ENCODE measurements at regions not wholly inside any gene's neighbourhood (a gene's known extent, or its start where the extent isn't known, plus 50 kb on each side); places are given as distances from the start of the nearest gene placed in this dataset.

DNA sequence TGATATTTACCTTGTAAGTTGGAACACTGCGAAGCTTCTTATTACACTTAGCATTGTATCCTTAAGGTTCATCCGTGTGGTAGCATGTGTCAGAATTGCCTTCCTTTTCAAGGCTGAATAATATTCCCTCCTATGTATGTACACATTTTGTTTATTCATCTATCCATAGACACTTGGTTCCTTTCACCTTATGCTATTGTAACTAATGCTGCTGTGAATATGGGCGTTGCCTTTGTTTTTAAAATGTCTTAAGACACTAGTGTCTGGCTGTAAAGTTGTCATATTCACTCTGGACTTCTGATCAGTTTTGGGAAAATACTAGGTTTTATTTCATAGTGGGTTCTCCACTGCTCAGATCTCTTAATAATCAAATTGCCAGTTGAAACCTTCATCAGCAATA, 383.3 kb upstream of the PRR16 start:
- H3K79me2 ChIP-seq (ENCODE audit: low read length): no peaks in the 10 kb centered on the region
- no peak for DNase-seq
- no peak overlapping the region for H3K4me3 ChIP-seq (ENCODE audit: low read length)
- no peaks in the 10 kb centered on the region for H3K9me2 ChIP-seq (replicated peaks; ENCODE audit: insufficient read depth, low read length)
- H3K9ac ChIP-seq (ENCODE audit: low read length): no peak overlapping the region
- H3K36me3 ChIP-seq (ENCODE audit: insufficient read depth, low read length): no peaks in the 10 kb centered on the region
- no peak overlapping the region for H2AFZ ChIP-seq (ENCODE audit: low read length)
- H4K20me1 ChIP-seq (ENCODE audit: insufficient read depth, low read depth, low read length): no peaks in the 10 kb centered on the region
- H3K4me2 ChIP-seq (ENCODE audit: low read depth, low read length, poor library complexity, severe bottlenecking): no peak overlapping the region
- no peaks in the 10 kb centered on the region for H3K4me1 ChIP-seq (ENCODE audit: low read length)
- no peaks in the 10 kb centered on the region for H3K27me3 ChIP-seq (ENCODE audit: low read length)
- no peak overlapping the region for H3K27ac ChIP-seq (ENCODE audit: low read length)
- no peaks in the 10 kb centered on the region for H3K9me3 ChIP-seq (ENCODE audit: low read length)

DNA sequence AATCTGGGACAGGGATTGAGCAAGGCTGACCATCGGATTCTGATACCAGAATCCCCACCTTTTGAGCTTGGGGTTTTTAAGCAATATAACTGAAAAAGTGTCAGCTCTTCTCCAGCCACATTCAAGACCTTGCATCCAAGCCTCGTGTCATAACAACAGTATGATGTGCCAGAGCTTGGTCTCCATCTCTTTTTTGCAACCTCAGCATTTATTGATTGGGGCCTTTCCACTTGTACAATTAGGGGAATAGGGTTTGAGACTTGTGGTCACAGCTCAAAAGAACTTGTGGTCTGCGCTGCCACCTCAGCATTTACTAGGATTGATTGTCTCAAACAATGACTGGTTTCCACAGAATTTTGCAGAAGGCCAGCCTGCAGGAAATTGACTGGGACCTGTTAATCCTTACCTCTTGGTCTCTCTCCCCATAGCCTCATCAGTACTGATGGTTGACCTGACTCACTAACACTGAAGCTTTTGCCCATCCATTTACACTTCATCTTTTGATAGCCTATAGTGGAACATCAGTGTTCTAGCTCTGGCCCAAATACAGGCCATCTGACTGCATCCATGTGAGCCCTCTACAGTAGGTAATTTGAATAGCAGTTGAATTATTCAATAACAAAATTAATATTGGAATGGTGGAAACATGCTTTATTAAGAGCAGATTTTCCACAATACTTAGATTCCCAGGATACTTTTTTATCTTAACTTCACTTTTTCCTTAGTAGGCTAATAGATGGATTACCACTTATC, 381.6 kb upstream of the PRR16 start:
- no peaks in the 10 kb centered on the region for H3K9me3 ChIP-seq (ENCODE audit: low read length)
- no peaks in the 10 kb centered on the region for H4K20me1 ChIP-seq (ENCODE audit: insufficient read depth, low read depth, low read length)
- DNase-seq: no peak
- H3K79me2 ChIP-seq (ENCODE audit: low read length): no peaks in the 10 kb centered on the region
- H3K27me3 ChIP-seq (ENCODE audit: low read length): no peaks in the 10 kb centered on the region
- H3K9me2 ChIP-seq (replicated peaks; ENCODE audit: insufficient read depth, low read length): no peaks in the 10 kb centered on the region
- no peak overlapping the region for H2AFZ ChIP-seq (ENCODE audit: low read length)
- H3K4me2 ChIP-seq (ENCODE audit: low read depth, low read length, poor library complexity, severe bottlenecking): no peak overlapping the region
- H3K27ac ChIP-seq (ENCODE audit: low read length): no peak overlapping the region
- no peak overlapping the region for H3K4me3 ChIP-seq (ENCODE audit: low read length)
- H3K4me1 ChIP-seq (ENCODE audit: low read length): no peaks in the 10 kb centered on the region
- no peak overlapping the region for H3K9ac ChIP-seq (ENCODE audit: low read length)
- H3K36me3 ChIP-seq (ENCODE audit: insufficient read depth, low read length): no peaks in the 10 kb centered on the region

DNA sequence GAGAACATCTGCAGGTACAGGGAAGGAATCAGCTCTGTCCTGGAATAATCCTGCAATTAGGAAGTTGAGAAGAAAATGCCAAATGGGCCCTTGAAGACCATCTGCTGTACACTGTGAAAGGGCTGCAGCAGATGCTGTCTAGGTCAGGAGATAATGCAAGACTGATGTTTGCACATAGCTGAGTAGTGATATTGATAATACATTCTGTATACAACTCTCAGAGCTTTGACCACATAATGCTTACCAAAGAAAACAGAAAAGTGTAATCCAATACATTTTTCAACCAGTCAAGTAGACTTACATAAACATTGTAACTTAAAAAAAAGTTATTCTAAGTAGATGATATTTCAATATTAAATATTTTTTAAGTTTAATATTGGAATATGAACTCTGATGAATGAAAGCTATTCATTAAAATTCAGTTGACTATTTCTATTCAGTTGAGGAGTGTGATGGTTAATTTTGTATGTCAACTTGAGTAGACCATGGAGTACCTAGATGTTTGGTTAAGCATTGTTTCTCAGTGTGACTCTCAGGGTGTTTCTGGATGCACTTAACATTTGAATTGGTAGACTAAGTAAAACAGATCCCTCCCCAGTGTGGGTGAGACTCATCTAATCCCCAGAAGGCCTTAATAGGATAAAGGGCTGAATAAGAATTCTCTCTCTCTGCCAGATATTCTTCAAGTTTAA, 380.1 kb upstream of the PRR16 start:
- Histone ChIP-seq H3K4me2 (ENCODE audit: low read depth, low read length, poor library complexity, severe bottlenecking) (no peak overlapping the region), H3K9me3 (ENCODE audit: low read length) (no peaks in the 10 kb centered on the region), H3K9me2 (replicated peaks; ENCODE audit: insufficient read depth, low read length) (no peaks in the 10 kb centered on the region), H3K4me3 (ENCODE audit: low read length) (no peak overlapping the region), H3K27ac (ENCODE audit: low read length) (no peak overlapping the region), H2AFZ (ENCODE audit: low read length) (no peak overlapping the region), H3K9ac (ENCODE audit: low read length) (no peak overlapping the region), H3K27me3 (ENCODE audit: low read length) (no peaks in the 10 kb centered on the region), H3K4me1 (ENCODE audit: low read length) (no peaks in the 10 kb centered on the region), H4K20me1 (ENCODE audit: insufficient read depth, low read depth, low read length) (no peaks in the 10 kb centered on the region), H3K79me2 (ENCODE audit: low read length) (no peaks in the 10 kb centered on the region), H3K36me3 (ENCODE audit: insufficient read depth, low read length) (no peaks in the 10 kb centered on the region)
- DNase-seq: no peak

DNA sequence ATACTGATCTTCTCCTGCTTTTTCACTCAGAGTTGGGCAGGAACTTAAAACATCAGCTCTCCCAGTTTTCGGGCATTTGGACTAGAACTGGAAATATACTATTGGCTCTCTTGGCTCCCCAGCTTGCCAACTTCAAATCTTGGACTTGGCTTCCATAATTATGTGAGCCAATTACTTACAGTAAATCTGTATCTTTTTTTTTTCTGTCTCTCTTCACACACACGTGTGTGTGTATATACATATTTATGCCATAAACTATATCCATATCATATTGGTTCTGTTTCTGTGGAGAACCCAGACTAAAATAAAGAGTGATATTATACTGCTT, 379.6 kb upstream of the PRR16 start:
- H3K27ac ChIP-seq (ENCODE audit: low read length): no peak overlapping the region
- H3K9ac ChIP-seq (ENCODE audit: low read length): no peak overlapping the region
- H3K9me2 ChIP-seq (replicated peaks; ENCODE audit: insufficient read depth, low read length): no peaks in the 10 kb centered on the region
- no peak overlapping the region for H3K4me3 ChIP-seq (ENCODE audit: low read length)
- no peaks in the 10 kb centered on the region for H3K9me3 ChIP-seq (ENCODE audit: low read length)
- no peaks in the 10 kb centered on the region for H3K27me3 ChIP-seq (ENCODE audit: low read length)
- H3K4me1 ChIP-seq (ENCODE audit: low read length): no peaks in the 10 kb centered on the region
- H3K79me2 ChIP-seq (ENCODE audit: low read length): no peaks in the 10 kb centered on the region
- no peak overlapping the region for H2AFZ ChIP-seq (ENCODE audit: low read length)
- no peaks in the 10 kb centered on the region for H4K20me1 ChIP-seq (ENCODE audit: insufficient read depth, low read depth, low read length)
- no peak overlapping the region for H3K4me2 ChIP-seq (ENCODE audit: low read depth, low read length, poor library complexity, severe bottlenecking)
- no peak for DNase-seq
- H3K36me3 ChIP-seq (ENCODE audit: insufficient read depth, low read length): no peaks in the 10 kb centered on the region

DNA sequence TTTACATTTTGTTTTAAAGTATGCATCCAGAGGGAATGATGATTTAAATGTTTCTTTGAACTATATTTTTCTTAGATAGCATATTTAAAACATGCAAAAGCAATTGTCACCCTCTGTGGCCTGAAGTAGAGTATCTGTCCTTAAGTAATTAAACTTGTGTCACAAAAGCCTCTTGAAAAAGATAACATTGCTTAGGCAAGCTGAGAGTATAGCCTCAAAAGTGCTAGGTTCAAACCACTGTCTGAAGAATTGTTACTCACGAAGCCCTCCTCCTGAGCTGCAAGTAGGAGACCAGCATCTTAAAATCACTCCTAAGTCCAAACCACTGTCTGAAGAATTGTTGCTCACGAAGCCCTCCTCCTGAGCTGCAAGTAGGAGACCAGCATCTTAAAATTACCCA, 378.0 kb upstream of the PRR16 start:
- no peaks in the 10 kb centered on the region for H3K4me1 ChIP-seq (ENCODE audit: low read length)
- no peaks in the 10 kb centered on the region for H3K79me2 ChIP-seq (ENCODE audit: low read length)
- no peaks in the 10 kb centered on the region for H3K36me3 ChIP-seq (ENCODE audit: insufficient read depth, low read length)
- no peaks in the 10 kb centered on the region for H3K27me3 ChIP-seq (ENCODE audit: low read length)
- H3K4me3 ChIP-seq (ENCODE audit: low read length): no peak overlapping the region
- H3K9me2 ChIP-seq (replicated peaks; ENCODE audit: insufficient read depth, low read length): no peaks in the 10 kb centered on the region
- DNase-seq: no peak
- no peaks in the 10 kb centered on the region for H3K9me3 ChIP-seq (ENCODE audit: low read length)
- no peaks in the 10 kb centered on the region for H4K20me1 ChIP-seq (ENCODE audit: insufficient read depth, low read depth, low read length)
- no peak overlapping the region for H3K4me2 ChIP-seq (ENCODE audit: low read depth, low read length, poor library complexity, severe bottlenecking)
- H3K27ac ChIP-seq (ENCODE audit: low read length): no peak overlapping the region
- H3K9ac ChIP-seq (ENCODE audit: low read length): no peak overlapping the region
- H2AFZ ChIP-seq (ENCODE audit: low read length): no peak overlapping the region

DNA sequence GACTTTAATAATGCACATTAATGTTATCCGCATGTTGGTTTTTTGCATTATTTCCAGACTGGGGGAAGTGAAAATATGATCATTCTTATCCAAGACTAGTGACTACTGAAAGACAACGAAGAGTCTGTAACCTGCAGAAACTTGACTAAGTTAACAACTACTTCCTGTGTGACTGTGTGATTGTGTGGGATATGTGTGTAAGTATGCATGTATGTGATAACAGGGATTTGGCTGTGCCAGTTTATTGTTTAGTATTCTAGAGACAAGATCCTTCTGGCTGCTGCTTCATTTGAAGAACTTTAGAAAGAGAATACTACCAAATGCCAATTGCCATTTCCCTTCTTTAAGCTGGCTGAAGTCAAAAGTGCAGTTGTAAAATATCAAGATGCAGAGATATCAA, 375.7 kb upstream of the PRR16 start:
- DNase-seq: no peak
- Histone ChIP-seq H3K79me2 (ENCODE audit: low read length) (no peaks in the 10 kb centered on the region), H3K9ac (ENCODE audit: low read length) (no peak overlapping the region), H3K9me3 (ENCODE audit: low read length) (no peaks in the 10 kb centered on the region), H3K4me3 (ENCODE audit: low read length) (no peak overlapping the region), H3K27me3 (ENCODE audit: low read length) (no peaks in the 10 kb centered on the region), H3K4me1 (ENCODE audit: low read length) (no peaks in the 10 kb centered on the region), H2AFZ (ENCODE audit: low read length) (no peak overlapping the region), H3K27ac (ENCODE audit: low read length) (no peak overlapping the region), H3K4me2 (ENCODE audit: low read depth, low read length, poor library complexity, severe bottlenecking) (no peak overlapping the region), H3K36me3 (ENCODE audit: insufficient read depth, low read length) (no peaks in the 10 kb centered on the region), H4K20me1 (ENCODE audit: insufficient read depth, low read depth, low read length) (no peaks in the 10 kb centered on the region), H3K9me2 (replicated peaks; ENCODE audit: insufficient read depth, low read length) (no peaks in the 10 kb centered on the region)

DNA sequence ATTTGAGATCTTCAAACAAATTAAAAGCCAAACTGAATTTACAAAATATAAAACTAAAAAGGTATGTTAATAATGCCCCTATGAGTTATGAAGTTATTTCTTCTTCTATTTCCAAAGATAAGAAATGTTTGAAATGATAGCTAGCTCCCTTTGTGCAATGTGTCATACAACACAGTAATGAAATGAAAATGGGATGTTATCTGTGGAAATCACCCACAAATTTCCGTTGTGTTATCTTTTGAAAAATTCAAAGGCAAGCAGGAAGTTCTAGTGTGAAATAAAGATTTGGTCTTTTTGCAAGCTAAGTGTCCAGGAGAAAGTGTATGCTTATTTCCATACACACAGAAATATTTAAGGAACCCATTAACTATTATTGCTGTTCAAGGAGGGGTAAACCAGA, 375.3 kb upstream of the PRR16 start:
- no peak for DNase-seq
- Histone ChIP-seq H3K4me3 (ENCODE audit: low read length) (no peak overlapping the region), H4K20me1 (ENCODE audit: insufficient read depth, low read depth, low read length) (no peaks in the 10 kb centered on the region), H3K79me2 (ENCODE audit: low read length) (no peaks in the 10 kb centered on the region), H3K4me2 (ENCODE audit: low read depth, low read length, poor library complexity, severe bottlenecking) (no peak overlapping the region), H3K9me2 (replicated peaks; ENCODE audit: insufficient read depth, low read length) (no peaks in the 10 kb centered on the region), H3K9me3 (ENCODE audit: low read length) (no peaks in the 10 kb centered on the region), H3K9ac (ENCODE audit: low read length) (no peak overlapping the region), H3K27me3 (ENCODE audit: low read length) (no peaks in the 10 kb centered on the region), H2AFZ (ENCODE audit: low read length) (no peak overlapping the region), H3K27ac (ENCODE audit: low read length) (no peak overlapping the region), H3K36me3 (ENCODE audit: insufficient read depth, low read length) (no peaks in the 10 kb centered on the region), H3K4me1 (ENCODE audit: low read length) (no peaks in the 10 kb centered on the region)

DNA sequence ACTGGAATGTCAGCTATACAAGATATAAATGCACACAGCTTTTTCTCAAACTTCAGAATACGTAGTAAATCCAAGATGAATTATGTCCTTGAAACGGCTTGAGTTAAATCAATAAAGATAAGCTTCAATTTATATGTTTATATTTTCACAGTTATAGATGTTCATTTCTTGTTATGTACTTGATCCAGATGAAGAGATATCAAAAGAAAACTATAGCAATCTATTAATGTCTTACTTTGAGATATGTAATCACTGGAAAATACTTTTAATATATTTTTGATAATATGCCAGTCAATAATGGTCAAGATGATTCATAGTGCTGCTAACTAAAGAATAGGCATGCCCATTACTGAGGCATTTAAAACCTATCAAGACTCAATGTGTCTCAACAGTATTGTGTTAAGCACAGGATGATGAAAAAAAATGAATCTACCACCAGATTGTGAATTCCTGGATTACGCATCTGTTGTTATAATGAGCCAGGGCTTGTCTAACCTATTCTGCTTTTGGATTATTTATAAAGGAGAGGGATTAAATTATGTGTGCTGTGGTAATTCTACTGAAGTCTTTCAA, 372.6 kb upstream of the PRR16 start:
- Histone ChIP-seq H3K36me3 (ENCODE audit: insufficient read depth, low read length) (no peaks in the 10 kb centered on the region), H3K27me3 (ENCODE audit: low read length) (no peaks in the 10 kb centered on the region), H3K4me3 (ENCODE audit: low read length) (no peak overlapping the region), H2AFZ (ENCODE audit: low read length) (no peak overlapping the region), H3K4me1 (ENCODE audit: low read length) (no peaks in the 10 kb centered on the region), H3K9me2 (replicated peaks; ENCODE audit: insufficient read depth, low read length) (no peaks in the 10 kb centered on the region), H3K4me2 (ENCODE audit: low read depth, low read length, poor library complexity, severe bottlenecking) (no peak overlapping the region), H3K79me2 (ENCODE audit: low read length) (no peaks in the 10 kb centered on the region), H4K20me1 (ENCODE audit: insufficient read depth, low read depth, low read length) (no peaks in the 10 kb centered on the region), H3K27ac (ENCODE audit: low read length) (no peak overlapping the region), H3K9me3 (ENCODE audit: low read length) (no peaks in the 10 kb centered on the region), H3K9ac (ENCODE audit: low read length) (no peak overlapping the region)
- no peak for DNase-seq

All from Karpas-422 (cell line).